Keratinocyte (primary cell): ENCODE measurements at regions not wholly inside any gene's neighbourhood (a gene's known extent, or its start where the extent isn't known, plus 50 kb on each side); places are given as distances from the start of the nearest gene placed in this dataset.

Experiments used
- DNase-seq: peaks from one replicate; pipeline ENCODE4 v3.0.0-alpha.2; 2011; ENCODE audit warnings: low read depth, missing footprints, low spot score
- FAIRE-seq: peaks from 2 replicates; lab custom pipeline; 2011; peaks lifted over from hg19 to GRCh38; lab: Jason Lieb, UNC
- H2AFZ ChIP-seq: 2 replicates; pipeline ENCODE4 v1.6.0; 2012; ENCODE audit warnings: low read length, control low read depth, inconsistent platforms; ENCODE audit not compliant: control insufficient read depth
- H3K27ac ChIP-seq: 2 replicates; pipeline ENCODE4 v1.5.1; 2011; ENCODE audit warnings: low read length; ENCODE audit not compliant: control insufficient read depth, insufficient read depth
- H3K27me3 ChIP-seq: 3 replicates; pipeline ENCODE4 v1.6.0; 2011; ENCODE audit warnings: low read length; ENCODE audit not compliant: control insufficient read depth, insufficient read depth; ENCODE audit errors: extremely low read depth
- H3K36me3 ChIP-seq, 2 experiments: 2 replicates in 1 of 2; 3 replicates in 1 of 2; pipeline ENCODE4 v1.5.1; 2011; ENCODE audit warnings: low read length in 2 of 2, mild to moderate bottlenecking in 1 of 2; ENCODE audit not compliant: control insufficient read depth in 2 of 2, insufficient read depth in 2 of 2; ENCODE audit errors: extremely low read depth in 1 of 2
- H3K4me1 ChIP-seq: 3 replicates; pipeline ENCODE4 v1.5.1; 2011; ENCODE audit warnings: low read length; ENCODE audit not compliant: control insufficient read depth, insufficient read depth; ENCODE audit errors: extremely low read depth
- H3K4me2 ChIP-seq: 3 replicates; pipeline ENCODE4 v1.6.0; 2011; ENCODE audit warnings: low read depth, low read length; ENCODE audit not compliant: control insufficient read depth, insufficient read depth; ENCODE audit errors: extremely low read depth
- H3K4me3 ChIP-seq, 3 experiments: fragments of 200-600 bp in 1 of 3; sonication (generic) in 1 of 3; 2 replicates in 2 of 3; 3 replicates in 1 of 3; pipeline ENCODE4 v1.5.1; 2011 to 2016; ENCODE audit warnings: low read length in 3 of 3, mild to moderate bottlenecking in 3 of 3, control low read depth in 2 of 3, inconsistent platforms in 1 of 3, low read depth in 1 of 3, mixed read lengths in 1 of 3, mixed run types in 1 of 3, moderate library complexity in 1 of 3; ENCODE audit not compliant: control insufficient read depth in 2 of 3, insufficient read depth in 2 of 3; ENCODE audit errors: extremely low read depth in 1 of 3
- H3K79me2 ChIP-seq: 2 replicates; pipeline ENCODE4 v1.6.0; 2012; ENCODE audit warnings: low read length; ENCODE audit not compliant: control insufficient read depth, insufficient read depth
- H3K9ac ChIP-seq: 3 replicates; pipeline ENCODE4 v1.6.0; 2011; ENCODE audit warnings: low read length; ENCODE audit not compliant: control insufficient read depth, insufficient read depth; ENCODE audit errors: extremely low read depth
- H3K9me1 ChIP-seq: 3 replicates; pipeline ENCODE4 v1.6.0; 2011; ENCODE audit warnings: low read length; ENCODE audit not compliant: control insufficient read depth, insufficient read depth; ENCODE audit errors: extremely low read depth
- H3K9me3 ChIP-seq: 2 replicates; pipeline ENCODE4 v1.5.1; 2012; ENCODE audit warnings: low read depth, low read length; ENCODE audit not compliant: control insufficient read depth
- H4K20me1 ChIP-seq: 3 replicates; pipeline ENCODE4 v1.6.0; 2011; ENCODE audit warnings: low read length; ENCODE audit not compliant: control insufficient read depth, insufficient read depth; ENCODE audit errors: extremely low read depth
- EZH2 ChIP-seq: IDR thresholded peaks from one replicate; pipeline ENCODE4 v1.6.1; 2012; ENCODE audit warnings: inconsistent platforms, mild to moderate bottlenecking, low read length, moderate library complexity
- dilution Hi-C: fragments of 300-500 bp; cut with MboI; formaldehyde crosslinking; loops from one replicate; pipeline ENCODE4 v1.7.0; 2020; ENCODE audit warnings: low sequenced_read_pairs; ENCODE audit not compliant: extremely low pct_ligation_motif_present
- TF ChIP-seq, protein P1 (sequence below), 3 experiments: IDR thresholded peaks in 1 of 3; conservative IDR thresholded peaks in 1 of 3; optimal IDR thresholded peaks in 1 of 3; 2 replicates in 2 of 3; 3 replicates in 1 of 3; pipeline versions ENCODE3 to v1.5.1; 2011; ENCODE audit warnings: low read length in 3 of 3, mild to moderate bottlenecking in 3 of 3, moderate library complexity in 2 of 3, control low read depth in 1 of 3, inconsistent platforms in 1 of 3; ENCODE audit not compliant: insufficient read depth in 2 of 3; ENCODE audit errors: extremely low read depth in 1 of 3

GRCh38 chr5:2119573-2119972 is 236.8 kb upstream of the IRX4 start:
- Histone ChIP-seq H3K9ac (no peak overlapping the region), H3K4me2 (no peak overlapping the region), H3K4me3 (no peak overlapping the region), H3K27ac (no peak overlapping the region), H3K4me1 (no peaks in the 10 kb centered on the region), H3K36me3 (no peaks in the 10 kb centered on the region), H3K9me1 (no peaks in the 10 kb centered on the region), H4K20me1 (no peaks in the 10 kb centered on the region), H3K9me3 (no peaks in the 10 kb centered on the region), H3K27me3 (no peaks in the 10 kb centered on the region), H3K79me2 (no peaks in the 10 kb centered on the region), H2AFZ (no peak overlapping the region)
- DNase-seq (no peak), FAIRE-seq (no peak)
- dilution Hi-C loops: no loop called here
- TF ChIP-seq, protein P1, sequence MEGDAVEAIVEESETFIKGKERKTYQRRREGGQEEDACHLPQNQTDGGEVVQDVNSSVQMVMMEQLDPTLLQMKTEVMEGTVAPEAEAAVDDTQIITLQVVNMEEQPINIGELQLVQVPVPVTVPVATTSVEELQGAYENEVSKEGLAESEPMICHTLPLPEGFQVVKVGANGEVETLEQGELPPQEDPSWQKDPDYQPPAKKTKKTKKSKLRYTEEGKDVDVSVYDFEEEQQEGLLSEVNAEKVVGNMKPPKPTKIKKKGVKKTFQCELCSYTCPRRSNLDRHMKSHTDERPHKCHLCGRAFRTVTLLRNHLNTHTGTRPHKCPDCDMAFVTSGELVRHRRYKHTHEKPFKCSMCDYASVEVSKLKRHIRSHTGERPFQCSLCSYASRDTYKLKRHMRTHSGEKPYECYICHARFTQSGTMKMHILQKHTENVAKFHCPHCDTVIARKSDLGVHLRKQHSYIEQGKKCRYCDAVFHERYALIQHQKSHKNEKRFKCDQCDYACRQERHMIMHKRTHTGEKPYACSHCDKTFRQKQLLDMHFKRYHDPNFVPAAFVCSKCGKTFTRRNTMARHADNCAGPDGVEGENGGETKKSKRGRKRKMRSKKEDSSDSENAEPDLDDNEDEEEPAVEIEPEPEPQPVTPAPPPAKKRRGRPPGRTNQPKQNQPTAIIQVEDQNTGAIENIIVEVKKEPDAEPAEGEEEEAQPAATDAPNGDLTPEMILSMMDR (optimal IDR thresholded peaks at IDR 0.05 in 1 of 3, IDR thresholded peaks at IDR 0.05 in 1 of 3, conservative IDR thresholded peaks at IDR 0.05 in 1 of 3; ENCODE audit: extremely low read depth in 1 of 3, insufficient read depth in 2 of 3, low read length in 3 of 3): no peak
- no peak for TF ChIP-seq EZH2

DNA sequence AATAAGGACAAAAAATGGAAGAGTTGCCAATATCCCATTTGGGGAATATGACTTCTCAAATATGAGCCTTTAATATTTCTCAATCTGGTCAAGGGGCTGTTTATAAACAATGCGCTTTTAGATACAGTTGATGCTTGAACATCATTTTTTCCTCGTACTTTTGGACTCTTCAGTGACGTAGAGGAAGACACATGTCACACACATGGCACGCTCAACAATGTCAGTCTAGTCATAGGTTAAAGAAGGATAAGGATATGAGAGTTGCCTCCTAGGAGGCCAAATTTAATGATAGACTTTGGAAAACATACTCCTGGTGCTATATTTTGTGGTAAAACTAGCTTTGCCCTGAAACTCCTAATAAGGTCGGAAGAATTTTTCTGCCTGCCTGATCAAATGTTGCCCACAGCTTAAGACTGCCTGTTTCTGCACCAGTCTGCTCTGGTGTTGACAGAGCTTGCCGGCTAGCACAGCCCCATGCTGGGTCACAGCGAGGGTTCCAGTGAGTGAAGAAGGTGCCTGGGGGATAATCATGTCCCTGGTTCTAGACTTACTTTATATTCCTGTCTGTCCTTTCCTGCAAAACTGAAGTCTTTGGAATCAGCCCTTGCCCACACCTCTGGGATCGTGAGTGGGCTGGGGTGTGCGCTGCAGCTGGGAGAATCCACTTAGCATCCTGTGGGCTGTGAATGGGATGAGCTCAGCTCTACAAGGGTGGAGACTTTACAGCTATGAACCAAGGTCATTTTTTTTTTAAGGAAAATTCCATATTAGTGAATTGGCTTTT is 230.8 kb upstream of the IRX4 start:
- dilution Hi-C loops: no loop called here
- Histone ChIP-seq H2AFZ (no peak overlapping the region), H3K27me3 (no peaks in the 10 kb centered on the region), H4K20me1 (no peaks in the 10 kb centered on the region), H3K4me3 (no peak overlapping the region), H3K4me1 (no peaks in the 10 kb centered on the region), H3K9ac (no peak overlapping the region), H3K4me2 (no peak overlapping the region), H3K9me3 (no peaks in the 10 kb centered on the region), H3K36me3 (no peaks in the 10 kb centered on the region), H3K27ac (no peak overlapping the region), H3K9me1 (no peaks in the 10 kb centered on the region), H3K79me2 (no peaks in the 10 kb centered on the region)
- DNase-seq (no peak), FAIRE-seq (no peak)
- TF ChIP-seq EZH2: no peak
- TF ChIP-seq, protein P1 (optimal IDR thresholded peaks at IDR 0.05 in 1 of 3, IDR thresholded peaks at IDR 0.05 in 1 of 3, conservative IDR thresholded peaks at IDR 0.05 in 1 of 3; ENCODE audit: extremely low read depth in 1 of 3, insufficient read depth in 2 of 3, low read length in 3 of 3): no peak
